Pulmonary artery endothelial cell (primary cell): ENCODE measurements at regions not wholly inside any gene's neighbourhood (a gene's known extent, or its start where the extent isn't known, plus 50 kb on each side); places are given as distances from the start of the nearest gene placed in this dataset.

ENCODE experiments used
- DNase-seq: peaks from one replicate; pipeline ENCODE4 v3.0.0-alpha.2; 2011; ENCODE audit warnings: low read depth, low spot score

DNA sequence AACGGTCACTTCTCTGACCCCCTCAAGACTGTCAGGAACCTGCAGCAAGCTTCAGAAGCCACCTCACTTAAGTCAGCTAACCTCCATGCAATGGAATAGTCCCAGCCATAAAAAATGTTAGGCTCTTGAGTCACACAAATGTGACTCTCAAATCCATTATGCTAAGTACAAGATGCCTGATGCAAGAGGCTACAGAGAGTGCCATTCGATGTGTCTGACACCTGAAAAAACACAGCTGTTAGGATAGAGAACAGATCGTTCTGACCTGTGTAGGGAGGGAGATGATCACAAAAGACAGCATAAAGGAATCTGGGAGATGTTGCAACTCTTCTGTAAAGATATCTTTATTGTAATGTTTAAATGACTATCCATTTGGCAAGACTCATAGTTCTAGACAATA, 712.4 kb downstream of the TBC1D22A start:
- no peak for DNase-seq

DNA sequence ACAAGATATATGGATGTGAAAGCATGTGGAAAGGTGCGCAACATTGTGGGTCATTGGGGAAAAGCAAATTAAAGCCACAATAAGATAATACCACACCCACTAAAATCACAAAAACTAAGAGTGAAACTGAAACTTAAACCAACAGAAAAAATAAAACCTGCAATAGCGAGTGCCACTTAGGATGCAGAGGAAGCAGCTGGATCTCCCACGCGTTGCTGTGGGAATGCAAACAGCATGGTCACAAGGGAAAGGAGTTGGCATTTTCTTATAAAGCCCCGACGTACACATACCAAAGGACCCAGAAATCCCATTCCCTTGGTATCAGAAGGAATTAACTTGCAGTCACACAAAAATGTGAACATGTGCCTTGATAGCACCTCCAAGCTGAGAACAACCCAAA, 712.0 kb downstream of the TBC1D22A start:
- no peak for DNase-seq

DNA sequence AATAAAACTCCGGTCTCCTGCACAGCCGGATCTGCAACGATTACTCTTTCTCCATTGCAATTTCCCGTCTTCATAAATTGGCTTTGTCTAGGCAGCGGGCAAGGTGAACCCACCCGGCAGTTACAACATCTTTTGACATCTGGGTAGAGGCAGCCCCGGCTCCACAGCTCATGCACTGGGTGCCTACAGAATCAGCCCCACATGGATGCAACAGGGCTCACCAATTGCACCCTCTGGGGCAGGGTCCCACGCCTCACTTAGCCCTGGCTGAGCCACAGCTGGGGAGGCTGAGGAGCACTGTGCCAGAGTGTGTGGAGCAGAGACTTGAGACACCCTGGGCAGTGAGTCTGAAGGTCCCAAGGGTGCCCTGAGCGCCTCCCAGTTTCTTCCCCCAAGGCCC, 710.2 kb downstream of the TBC1D22A start:
- no peak for DNase-seq

DNA sequence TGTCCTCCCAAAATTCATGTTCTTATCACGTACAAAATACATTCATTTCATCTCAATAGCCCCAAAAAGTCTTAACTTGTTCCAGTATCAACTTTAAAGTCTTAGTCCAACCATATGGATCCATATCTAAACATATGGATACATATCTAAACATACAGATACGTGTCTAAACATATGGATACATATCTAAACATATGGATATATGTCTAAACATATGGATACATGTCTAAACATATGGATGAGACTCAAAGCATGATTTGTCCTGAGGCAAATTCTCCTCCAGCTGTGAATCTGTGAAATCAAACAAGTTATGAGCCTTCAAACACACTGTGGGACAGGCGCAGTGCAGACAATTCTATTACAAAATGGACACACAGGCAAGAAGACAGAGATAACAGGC, 709.0 kb downstream of the TBC1D22A start:
- DNase-seq = no peak

DNA sequence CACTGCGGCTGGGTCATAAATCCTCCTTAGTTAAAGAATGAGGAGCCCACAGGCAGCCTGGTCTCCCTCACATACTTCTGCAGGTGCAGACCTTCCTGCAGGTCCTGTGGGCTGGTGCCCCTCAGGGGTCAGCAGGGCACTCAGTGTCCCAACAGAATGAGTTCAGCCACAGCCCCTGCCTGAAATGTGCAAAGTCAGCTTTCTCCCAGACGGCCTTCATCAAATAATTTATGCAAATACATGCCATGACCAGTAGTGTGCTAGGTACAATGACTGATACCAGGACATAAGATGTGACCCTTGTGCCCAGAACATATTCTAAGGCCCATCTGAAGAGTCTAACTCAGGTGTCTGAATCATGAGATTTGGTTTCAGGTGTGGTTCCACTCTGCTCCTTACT, 703.4 kb downstream of the TBC1D22A start:
- DNase-seq = no peak

DNA sequence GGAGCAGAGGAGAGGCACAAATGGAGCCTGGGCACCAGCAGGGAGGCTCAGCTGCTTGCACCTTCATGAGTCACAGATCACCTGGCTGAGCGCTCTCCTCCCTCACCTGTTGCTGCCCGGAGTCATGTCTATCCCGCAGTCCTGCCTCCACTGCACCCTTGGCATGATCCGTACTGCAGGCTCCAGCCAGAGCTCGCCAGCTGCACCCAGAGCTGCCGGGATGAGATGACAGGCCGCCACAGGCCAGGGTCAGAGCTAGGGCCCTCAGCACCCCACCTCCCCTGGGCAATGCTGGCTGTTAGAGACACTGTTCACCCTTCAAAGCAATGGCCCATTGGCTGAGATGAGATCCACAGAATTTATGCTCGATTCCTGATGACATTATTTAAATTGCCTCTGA, 702.8 kb downstream of the TBC1D22A start:
- no peak for DNase-seq

DNA sequence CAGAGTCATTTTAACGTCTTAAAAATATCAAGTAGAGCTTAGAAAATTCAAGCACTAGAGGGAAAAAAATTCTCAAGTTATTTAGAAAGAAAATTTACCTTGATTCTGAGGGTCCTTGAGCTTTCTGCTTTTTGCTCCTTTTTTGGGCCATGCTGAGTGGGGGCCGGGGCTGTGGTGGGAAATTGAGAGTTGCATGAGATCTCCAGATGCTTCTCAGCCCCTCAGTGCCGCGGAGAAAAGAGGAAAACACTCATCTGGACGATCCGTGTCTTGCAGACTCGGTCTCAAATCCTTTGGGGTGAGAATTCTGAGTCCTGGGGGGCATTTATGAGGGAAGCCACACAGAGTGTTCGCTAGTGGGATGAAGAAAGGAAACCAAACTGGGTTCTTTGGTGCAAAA, 700.8 kb downstream of the TBC1D22A start:
- DNase-seq = no peak

DNA sequence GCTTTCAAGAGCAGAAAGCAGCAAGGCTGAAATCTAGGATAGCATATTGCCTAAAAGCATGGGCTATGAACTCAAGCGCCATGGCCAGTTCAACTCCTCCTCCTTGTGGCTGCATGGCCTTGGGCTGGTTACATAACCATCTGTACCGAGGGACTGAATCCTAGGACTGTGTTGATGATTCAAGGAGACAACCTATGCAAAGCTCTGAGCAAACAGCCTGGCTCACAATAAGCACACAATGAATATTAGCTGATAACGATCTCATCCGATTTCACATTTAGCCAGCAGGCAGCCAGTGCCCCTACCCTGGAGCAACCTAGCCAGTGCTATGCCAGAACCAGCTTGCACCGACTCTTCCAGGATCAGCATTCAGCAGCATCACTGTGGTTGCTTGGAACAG, 698.4 kb downstream of the TBC1D22A start:
- DNase-seq = no peak

DNA sequence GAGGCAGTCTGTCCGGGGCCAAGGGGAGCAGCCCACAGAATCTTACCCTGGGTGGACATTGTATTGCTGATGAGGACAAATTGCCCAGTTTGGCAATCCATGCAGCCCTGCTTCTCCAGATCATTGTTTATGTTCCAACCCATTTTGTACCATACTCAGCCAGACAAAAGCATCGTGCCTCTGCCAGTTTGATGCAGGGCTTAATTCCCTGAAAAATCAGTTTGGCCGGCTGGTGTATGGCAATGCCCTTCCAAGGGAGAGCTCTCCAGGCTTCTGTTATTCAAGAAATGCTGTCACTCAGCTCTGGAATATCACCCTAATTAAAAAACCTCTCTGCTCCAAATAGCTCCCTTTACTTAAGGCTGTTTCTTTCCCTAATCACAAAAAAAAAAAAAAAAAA, 697.7 kb downstream of the TBC1D22A start:
- no peak for DNase-seq

DNA sequence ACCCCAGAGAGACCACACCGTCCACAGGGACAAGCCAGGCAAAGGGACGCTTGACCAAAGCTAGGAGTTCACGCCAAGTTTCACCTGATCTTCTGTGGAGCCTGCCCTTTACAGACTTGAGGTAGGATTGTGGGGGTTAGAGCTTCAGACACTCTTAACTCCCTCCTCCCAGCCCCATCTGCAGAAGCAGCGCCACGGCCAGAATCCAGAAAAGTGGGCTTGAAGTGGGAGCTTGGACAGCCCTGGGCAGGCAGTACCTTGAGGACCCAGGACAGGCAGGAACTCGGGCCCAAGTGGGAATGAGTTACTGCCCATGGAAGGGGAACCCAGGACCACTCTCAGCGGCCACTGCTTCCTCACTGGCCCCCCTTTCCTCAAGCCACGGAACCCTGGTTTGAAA, 695.9 kb downstream of the TBC1D22A start:
- DNase-seq = no peak

DNA sequence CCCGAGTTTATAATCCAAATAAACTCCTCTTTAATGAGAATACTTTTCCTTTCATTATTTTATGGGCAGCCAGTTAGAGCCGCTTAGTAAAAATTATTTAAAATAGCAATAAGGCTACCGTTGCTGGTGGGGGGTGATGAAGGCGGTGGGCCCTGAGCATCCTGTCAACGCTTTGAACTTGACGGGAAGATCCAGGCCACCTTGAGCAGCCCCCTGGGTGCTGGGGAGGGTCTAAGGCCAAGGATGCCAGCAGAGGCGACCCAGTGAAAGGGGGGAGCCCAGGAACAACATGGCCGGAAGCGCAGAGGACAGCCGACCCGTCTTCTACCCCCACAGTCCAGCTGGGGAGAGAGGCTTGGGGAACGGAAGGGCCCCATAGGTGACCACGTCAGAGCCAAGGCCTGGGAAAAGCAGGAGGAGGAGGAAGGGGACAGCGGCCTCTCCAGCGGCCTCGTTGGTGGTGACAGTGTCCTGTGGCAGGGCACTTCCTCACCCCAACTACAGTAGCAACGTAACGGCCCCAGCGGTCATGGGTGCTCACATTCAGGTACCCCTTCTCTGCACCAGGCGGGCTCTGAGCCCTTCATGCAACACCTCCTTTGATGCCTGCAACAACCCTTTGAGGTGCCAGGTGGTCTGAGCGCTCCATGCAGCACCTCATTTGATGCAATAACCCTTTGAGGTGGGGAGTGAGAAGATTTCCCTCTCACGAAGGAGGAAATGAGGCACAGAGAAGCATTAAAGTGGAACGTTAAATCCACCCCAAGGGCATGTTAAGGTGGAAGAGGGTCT, 695.3 kb downstream of the TBC1D22A start:
- no peak for DNase-seq

DNA sequence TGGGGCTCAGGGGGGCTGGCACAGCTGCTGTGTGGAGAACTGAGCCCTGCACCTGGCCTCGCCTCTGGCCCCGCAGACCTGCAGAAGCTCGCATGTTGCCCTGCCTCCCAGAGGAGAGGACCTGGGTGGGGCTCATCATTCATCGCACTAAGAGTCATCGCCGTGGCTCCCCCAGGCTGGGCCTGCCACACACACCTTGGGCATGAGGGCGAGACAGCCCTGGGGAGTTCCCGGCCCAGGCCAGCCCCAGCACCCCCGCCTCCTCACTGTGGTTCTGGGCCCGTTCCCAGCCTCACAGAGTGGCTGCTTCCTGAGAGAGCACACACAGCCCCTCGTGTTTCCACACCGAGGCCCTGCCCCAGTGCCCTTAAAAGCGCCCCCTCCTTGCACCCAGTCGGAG, 694.6 kb downstream of the TBC1D22A start:
- no peak for DNase-seq

DNA sequence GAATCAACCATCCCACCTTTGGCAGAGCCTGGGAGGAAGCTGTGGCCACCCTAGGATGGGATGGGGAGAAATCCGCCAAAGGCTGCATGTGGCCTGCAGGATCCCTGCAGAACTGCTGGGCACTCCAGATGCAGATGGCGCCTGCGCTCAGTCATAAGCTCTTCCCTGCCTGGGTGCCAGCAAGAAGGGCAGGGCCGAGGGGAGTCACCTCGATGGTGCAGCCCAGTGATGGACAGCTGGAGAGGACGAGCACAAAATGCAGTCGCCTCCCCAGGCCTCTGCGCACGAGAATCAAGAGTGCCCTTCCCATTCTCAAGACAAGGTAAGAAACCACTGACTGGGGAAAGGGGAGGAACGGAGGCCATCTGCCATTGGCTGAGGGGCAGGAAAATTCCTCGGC, 693.6 kb downstream of the TBC1D22A start:
- no peak for DNase-seq

DNA sequence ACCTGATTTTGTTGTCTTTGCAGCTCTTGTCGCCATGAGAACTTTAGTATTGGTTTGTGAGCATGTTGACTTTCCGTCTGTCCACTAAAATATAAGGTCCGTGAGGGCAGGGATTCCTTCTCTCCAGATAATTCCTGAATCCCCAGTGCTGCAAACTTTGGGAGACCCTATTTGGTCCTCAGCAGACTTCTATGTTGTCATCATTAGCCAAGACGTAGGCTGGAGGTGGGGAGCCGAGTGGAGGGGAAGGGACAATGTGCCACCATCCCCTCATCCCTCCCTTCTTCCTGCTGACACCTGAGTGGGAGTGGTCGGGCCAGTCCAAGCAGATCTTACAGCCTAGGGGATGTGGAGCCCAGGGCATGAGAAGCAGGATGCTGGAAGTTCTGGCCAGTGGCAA, 690.6 kb downstream of the TBC1D22A start:
- DNase-seq = no peak

DNA sequence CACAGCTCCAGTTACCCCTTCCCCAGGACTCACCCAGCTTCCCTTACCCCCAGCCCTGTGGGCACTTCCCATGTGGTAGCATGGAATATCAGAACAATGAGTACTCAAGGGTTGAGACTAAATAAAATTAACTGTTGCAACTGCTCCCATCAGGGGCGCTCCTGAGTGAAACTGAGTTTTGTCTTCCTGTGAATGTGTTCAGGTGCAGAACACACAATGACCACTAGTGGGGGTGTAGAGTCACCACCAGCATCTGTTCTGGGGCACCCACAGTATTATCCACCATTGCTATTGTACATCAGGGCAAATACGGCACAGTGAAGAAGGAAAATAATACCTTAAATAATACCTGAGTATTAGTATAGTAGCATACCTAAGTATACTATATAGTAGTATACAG, 689.7 kb downstream of the TBC1D22A start:
- no peak for DNase-seq

DNA sequence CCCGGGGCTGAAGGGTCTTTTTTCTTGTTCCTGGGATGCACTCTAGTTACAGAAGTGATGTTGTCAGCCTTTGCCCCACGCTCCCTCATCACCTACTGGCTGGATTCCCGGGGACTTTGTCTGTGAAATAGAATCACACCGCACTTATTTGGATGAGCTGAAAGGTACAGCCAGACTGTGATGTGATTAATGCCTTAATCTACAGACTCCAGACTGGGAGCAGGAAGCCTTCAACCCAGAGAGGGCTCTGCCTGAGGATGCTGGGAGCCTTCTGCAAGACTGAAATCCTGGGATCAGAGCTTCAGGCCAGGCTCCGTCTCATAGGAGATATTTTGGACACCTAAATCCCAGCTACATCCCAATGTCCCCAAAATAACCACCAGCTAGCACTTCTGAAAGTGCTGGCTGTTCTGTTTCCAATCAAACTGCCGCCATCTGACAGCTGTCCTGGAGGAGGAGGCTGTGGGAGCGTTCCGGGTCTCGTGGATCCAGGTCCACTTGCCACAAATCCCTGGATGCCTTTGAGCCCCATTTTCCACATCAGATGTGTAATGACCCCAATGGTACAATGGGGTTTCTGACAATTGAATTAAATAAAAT, 688.5 kb downstream of the TBC1D22A start:
- DNase-seq = no peak

DNA sequence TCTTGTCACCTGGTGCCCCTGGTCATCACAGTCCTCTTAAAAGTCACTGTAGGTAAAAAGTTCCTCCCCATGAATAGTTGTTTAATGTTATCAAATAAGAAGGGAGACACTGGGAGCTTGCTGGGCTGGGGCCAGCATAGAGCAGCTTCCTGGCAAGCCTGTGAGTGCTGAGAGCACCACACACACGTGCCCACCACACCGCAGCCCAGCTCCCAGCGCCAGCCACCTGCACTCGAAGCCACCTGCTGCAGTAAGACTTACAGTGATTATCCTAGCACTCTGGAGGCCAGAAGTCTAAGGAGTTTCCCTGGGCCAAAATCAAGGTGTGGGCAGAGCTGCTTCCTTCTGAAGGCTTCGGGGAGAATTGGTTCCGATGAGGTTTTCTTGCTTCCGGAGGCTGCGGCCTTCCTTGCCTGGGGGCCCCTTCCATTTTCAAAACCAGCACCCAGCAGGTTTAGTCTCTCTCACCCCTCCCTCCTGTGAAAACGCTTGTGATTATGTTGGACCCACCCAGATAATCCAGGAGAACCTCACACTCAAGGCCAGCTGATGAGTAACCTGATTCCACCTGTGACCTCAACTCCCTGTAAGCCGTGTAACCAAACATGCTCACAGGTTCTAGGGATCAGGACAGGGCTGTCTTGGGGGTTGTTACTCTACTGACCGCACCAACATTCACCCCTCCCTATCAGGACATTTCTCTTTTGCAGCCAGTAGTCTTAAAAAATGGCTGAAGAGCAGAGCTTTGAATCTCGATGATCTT, 687.2 kb downstream of the TBC1D22A start:
- DNase-seq = no peak

DNA sequence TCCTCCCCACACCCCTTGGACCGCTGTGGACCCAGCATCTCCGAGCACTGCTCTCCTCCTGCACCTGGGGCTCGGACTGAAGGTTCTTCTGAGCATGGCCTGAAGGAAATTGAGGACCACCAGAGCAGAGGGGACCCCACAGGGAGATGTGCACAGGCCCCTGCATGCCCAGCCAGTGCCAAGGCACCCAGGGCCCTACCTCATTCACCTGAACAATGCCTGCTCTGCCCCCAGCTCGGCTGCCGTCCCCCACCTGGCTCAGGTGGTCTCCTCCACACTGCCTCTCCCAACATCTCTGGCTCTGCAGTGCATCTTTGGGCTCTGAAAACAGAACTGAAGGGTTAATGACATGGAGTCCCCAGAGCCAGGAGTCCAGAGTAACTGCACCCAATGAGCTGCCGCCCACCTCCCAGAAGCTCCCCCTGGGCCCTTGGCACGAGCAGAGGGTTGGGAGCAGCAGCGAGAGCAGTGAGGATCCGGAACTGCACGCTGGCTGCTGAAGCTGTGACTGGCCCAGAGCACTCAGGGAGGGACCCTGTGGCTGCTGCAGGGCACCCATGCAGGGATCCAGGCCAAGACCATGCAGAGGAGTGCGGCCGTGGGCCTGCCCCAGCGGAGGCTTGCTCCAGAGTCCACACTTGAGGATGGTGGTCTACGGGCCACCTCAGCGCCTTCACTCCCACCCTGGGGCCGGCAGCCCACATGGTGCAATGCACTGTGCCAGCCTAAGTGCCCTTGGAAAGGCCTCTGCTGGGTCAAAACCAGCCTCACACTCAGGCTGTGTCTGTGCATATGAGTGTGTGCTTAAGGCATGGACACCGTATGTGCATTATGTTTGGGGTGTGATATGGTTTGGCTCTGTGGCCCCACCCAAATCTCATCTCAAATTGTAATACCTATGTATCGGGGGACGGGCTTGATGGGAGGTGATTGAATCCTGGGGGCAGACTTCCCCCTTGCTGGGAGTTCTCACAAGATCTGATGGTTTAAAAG, 686.1 kb downstream of the TBC1D22A start:
- no peak for DNase-seq

DNA sequence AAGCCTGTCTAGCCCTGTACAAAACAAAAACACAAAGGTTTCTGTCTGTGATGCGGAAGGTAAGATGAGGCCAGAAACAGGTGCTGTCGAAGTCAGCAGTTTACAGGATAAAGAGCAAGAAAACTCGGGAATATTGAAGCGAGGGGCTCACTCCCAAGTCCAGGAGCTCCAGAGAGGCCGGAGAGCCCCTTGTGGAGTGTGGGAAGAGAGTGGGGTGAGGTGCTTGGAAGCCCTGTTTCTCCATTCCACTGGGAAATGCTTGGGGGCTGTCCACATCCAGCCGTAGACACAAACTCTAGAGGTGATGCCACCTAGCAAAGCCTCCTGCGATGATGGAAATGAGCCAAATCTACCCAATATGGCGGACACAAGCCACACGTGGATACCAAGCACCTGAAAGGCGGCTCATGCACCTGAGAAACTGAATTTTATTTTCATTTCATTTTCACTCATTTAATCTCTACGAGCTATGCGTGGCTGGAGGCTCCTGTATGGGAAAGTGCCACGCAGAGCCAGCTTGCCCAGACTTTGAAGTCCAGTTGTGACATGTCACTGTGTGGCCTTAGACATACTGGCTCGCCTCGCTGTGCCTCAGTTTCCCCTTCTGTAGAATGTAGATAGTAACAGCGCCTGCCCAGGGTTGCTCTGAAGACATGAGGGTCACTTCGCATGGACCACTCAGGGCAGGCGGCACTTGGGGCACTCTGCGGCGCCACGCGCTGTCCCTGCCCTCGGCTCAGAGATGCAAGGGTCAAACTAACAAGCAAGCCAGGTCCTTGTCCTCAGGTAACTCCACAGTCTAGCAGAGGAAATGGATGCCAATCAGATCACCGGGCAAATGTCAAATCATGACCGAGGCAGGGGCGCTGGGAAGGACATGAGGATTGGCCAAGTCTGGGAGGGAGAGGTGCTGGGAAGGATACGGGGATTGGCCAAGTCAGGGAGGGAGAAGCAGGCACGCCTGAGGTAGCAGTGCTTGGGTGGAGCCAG, 684.7 kb downstream of the TBC1D22A start:
- no peak for DNase-seq

DNA sequence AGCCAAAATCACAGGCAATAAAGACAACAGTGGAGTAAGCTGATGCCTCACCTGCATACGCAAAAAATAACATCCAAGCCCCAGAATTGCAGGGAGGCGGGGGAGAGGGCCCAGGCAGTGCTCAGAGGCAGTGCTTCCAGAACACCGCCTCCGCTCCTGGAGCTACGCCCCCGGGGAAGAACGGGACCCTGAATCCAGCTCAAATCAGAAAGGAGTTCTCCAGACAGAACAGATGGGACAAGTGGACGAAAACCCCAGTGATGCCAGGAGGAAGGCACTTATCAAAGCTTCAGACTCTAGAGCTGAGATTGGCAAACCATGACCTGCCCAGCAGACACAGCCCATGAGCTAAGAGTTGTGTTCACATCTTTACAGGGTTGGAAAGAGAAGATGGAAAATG, 683.9 kb downstream of the TBC1D22A start:
- no peak for DNase-seq
